Stimulated activated CD4-positive, alpha-beta T cell treated with anti-CD3 and anti-CD28 coated beads, Interleukin-2, amount 100 ng/mL, for 48 hours (primary cell): ENCODE measurements at regions not wholly inside any gene's neighbourhood (a gene's known extent, or its start where the extent isn't known, plus 50 kb on each side); places are given as distances from the start of the nearest gene placed in this dataset.

Experiments
- DNase-seq, 2 donors: peaks; one replicate each; pipeline ENCODE4 v3.0.0-alpha.2; 2020

GRCh38 chr15:85984241-85984640 is 95.4 kb upstream of the AGBL1 start:
- no peak for DNase-seq

- no peak for DNase-seq
Observed at GRCh38 chr15:85986116-85986515, 93.6 kb upstream of the AGBL1 start.

GRCh38 chr15:85986741-85987140 is 92.9 kb upstream of the AGBL1 start:
- no peak for DNase-seq

- DNase-seq: no peak
Observed at GRCh38 chr15:85988741-85989140, 90.9 kb upstream of the AGBL1 start.

- no peak for DNase-seq
Observed at GRCh38 chr15:85992224-85992623, 87.4 kb upstream of the AGBL1 start.

GRCh38 chr15:85993116-85993515 is 86.6 kb upstream of the AGBL1 start:
- no peak for DNase-seq

- DNase-seq: no peak
Observed at GRCh38 chr15:85997618-85998017, 82.1 kb upstream of the AGBL1 start.

GRCh38 chr15:85999658-86000057 is 80.0 kb upstream of the AGBL1 start:
- DNase-seq: no peak

GRCh38 chr15:86001200-86001599 is 78.5 kb upstream of the AGBL1 start:
- no peak for DNase-seq

GRCh38 chr15:86002444-86002843 is 77.2 kb upstream of the AGBL1 start:
- no peak for DNase-seq

GRCh38 chr15:86004061-86004460 is 75.6 kb upstream of the AGBL1 start:
- no peak for DNase-seq

GRCh38 chr15:86006546-86006945 is 73.1 kb upstream of the AGBL1 start:
- DNase-seq: no peak

- DNase-seq: no peak
Observed at GRCh38 chr15:86009727-86010126, 69.9 kb upstream of the AGBL1 start.

GRCh38 chr15:86010398-86010797 is 69.3 kb upstream of the AGBL1 start:
- DNase-seq: no peak

- DNase-seq: no peak
Observed at GRCh38 chr15:86010891-86011290, 68.8 kb upstream of the AGBL1 start.

- DNase-seq: no peak
Observed at GRCh38 chr15:86014016-86014415, 65.7 kb upstream of the AGBL1 start.

- no peak for DNase-seq
Observed at GRCh38 chr15:86016750-86017149, 62.9 kb upstream of the AGBL1 start.

- DNase-seq: no peak
Observed at GRCh38 chr15:86018679-86019078, 61.0 kb upstream of the AGBL1 start.

- DNase-seq: no peak
Observed at GRCh38 chr15:86021281-86022264, 58.1 kb upstream of the AGBL1 start.

GRCh38 chr15:86028961-86029360 is 50.7 kb upstream of the AGBL1 start:
- DNase-seq: no peak
